Parathyroid adenoma (tissue), 2 donors: ENCODE measurements at regions not wholly inside any gene's neighbourhood (a gene's known extent, or its start where the extent isn't known, plus 50 kb on each side); places are given as distances from the start of the nearest gene placed in this dataset.

ENCODE experiments used
- H2AFZ ChIP-seq: fragments of 300-600 bp; sonication (generic); one replicate; pipeline ENCODE4 v1.7.0; 2017; ENCODE audit warnings: antibody characterized with exemption, mild to moderate bottlenecking
- H3K27ac ChIP-seq: fragments of 300-600 bp; sonication (generic); one replicate; pipeline ENCODE4 v1.7.0; 2017
- H3K27me3 ChIP-seq: fragments of 300-600 bp; sonication (generic); one replicate; pipeline ENCODE4 v1.7.0; 2017; ENCODE audit warnings: low read length; ENCODE audit not compliant: control insufficient read depth, insufficient read depth
- H3K36me3 ChIP-seq: fragments of 300-600 bp; sonication (generic); one replicate; pipeline ENCODE4 v1.7.0; 2017; ENCODE audit warnings: low read length; ENCODE audit not compliant: control insufficient read depth, insufficient read depth
- H3K4me1 ChIP-seq: fragments of 300-600 bp; sonication (generic); one replicate; pipeline ENCODE4 v1.7.0; 2017; ENCODE audit warnings: control low read depth
- H3K4me2 ChIP-seq: fragments of 300-600 bp; sonication (generic); one replicate; pipeline ENCODE4 v1.7.0; 2017; ENCODE audit warnings: low read length
- H3K4me3 ChIP-seq: fragments of 300-600 bp; sonication (generic); one replicate; pipeline ENCODE4 v1.7.0; 2017; ENCODE audit warnings: low read depth, low read length
- H3K79me2 ChIP-seq: fragments of 300-600 bp; sonication (generic); one replicate; pipeline ENCODE4 v1.7.0; 2017; ENCODE audit warnings: control low read depth
- H3K9ac ChIP-seq: fragments of 300-600 bp; sonication (generic); one replicate; pipeline ENCODE4 v1.7.0; 2017; ENCODE audit warnings: mild to moderate bottlenecking
- H3K9me3 ChIP-seq: fragments of 300-600 bp; sonication (generic); one replicate; pipeline ENCODE4 v1.7.0; 2017; ENCODE audit warnings: low read length; ENCODE audit not compliant: control insufficient read depth
- CTCF ChIP-seq: fragments of 300-600 bp; sonication (generic); IDR thresholded peaks from one replicate; pipeline ENCODE4 v1.7.0; 2017; ENCODE audit warnings: antibody characterized with exemption, mild to moderate bottlenecking
- donor health status: primary hyperparathyroidism.

- Histone ChIP-seq H2AFZ (no peak overlapping the region), H3K9me3 (no peaks in the 10 kb centered on the region), H3K27ac (no peak overlapping the region), H3K27me3 (no peaks in the 10 kb centered on the region), H3K4me2 (no peak overlapping the region), H3K79me2 (no peaks in the 10 kb centered on the region), H3K4me1 (no peaks in the 10 kb centered on the region), H3K4me3 (no peak overlapping the region), H3K36me3 (no peaks in the 10 kb centered on the region), H3K9ac (no peak overlapping the region)
- no peak for TF ChIP-seq CTCF
These were observed 613.6 kb upstream of the SEMA6A start for GRCh38 chr5:117188211-117188610.

GRCh38 chr5:117186751-117187150 is 612.1 kb upstream of the SEMA6A start:
- Histone ChIP-seq H3K9ac (no peak overlapping the region), H3K27me3 (no peaks in the 10 kb centered on the region), H3K27ac (no peak overlapping the region), H3K79me2 (no peaks in the 10 kb centered on the region), H3K4me2 (no peak overlapping the region), H3K4me1 (no peaks in the 10 kb centered on the region), H3K9me3 (no peaks in the 10 kb centered on the region), H2AFZ (no peak overlapping the region), H3K36me3 (no peaks in the 10 kb centered on the region), H3K4me3 (no peak overlapping the region)
- no peak for TF ChIP-seq CTCF

- Histone ChIP-seq H3K4me2 (no peak overlapping the region), H3K79me2 (no peaks in the 10 kb centered on the region), H3K27ac (no peak overlapping the region), H2AFZ (no peak overlapping the region), H3K9ac (no peak overlapping the region), H3K9me3 (no peaks in the 10 kb centered on the region), H3K4me1 (no peaks in the 10 kb centered on the region), H3K36me3 (no peaks in the 10 kb centered on the region), H3K4me3 (no peak overlapping the region), H3K27me3 (no peaks in the 10 kb centered on the region)
- no peak for TF ChIP-seq CTCF
These were observed 608.7 kb upstream of the SEMA6A start for GRCh38 chr5:117183326-117183725.

- Histone ChIP-seq H3K4me3 (no peak overlapping the region), H2AFZ (no peak overlapping the region), H3K79me2 (no peaks in the 10 kb centered on the region), H3K27me3 (no peaks in the 10 kb centered on the region), H3K36me3 (no peaks in the 10 kb centered on the region), H3K9me3 (no peaks in the 10 kb centered on the region), H3K9ac (no peak overlapping the region), H3K4me1 (no peaks in the 10 kb centered on the region), H3K4me2 (no peak overlapping the region), H3K27ac (no peak overlapping the region)
- TF ChIP-seq CTCF, result no peak
These were observed 607.5 kb upstream of the SEMA6A start for GRCh38 chr5:117182104-117182503.

- no peaks in the 10 kb centered on the region for H3K27me3 ChIP-seq
- H3K79me2 ChIP-seq, result no peaks in the 10 kb centered on the region
- no peak overlapping the region for H3K4me2 ChIP-seq
- H3K36me3 ChIP-seq, result no peaks in the 10 kb centered on the region
- no peak overlapping the region for H3K27ac ChIP-seq
- H3K4me1 ChIP-seq, result no peaks in the 10 kb centered on the region
- no peaks in the 10 kb centered on the region for H3K9me3 ChIP-seq
- TF ChIP-seq CTCF, result no peak
- no peak overlapping the region for H3K4me3 ChIP-seq
- no peak overlapping the region for H3K9ac ChIP-seq
- H2AFZ ChIP-seq, result no peak overlapping the region
These were observed 602.7 kb upstream of the SEMA6A start for GRCh38 chr5:117177302-117177701.
